ENCODE measurements at regions not wholly inside any gene's neighbourhood (a gene's known extent, or its start where the extent isn't known, plus 50 kb on each side); places are given as distances from the start of the nearest gene placed in this dataset.
A peak's percentile ranks its signal among the peaks of the same experiment; 100 is the strongest.

DNA sequence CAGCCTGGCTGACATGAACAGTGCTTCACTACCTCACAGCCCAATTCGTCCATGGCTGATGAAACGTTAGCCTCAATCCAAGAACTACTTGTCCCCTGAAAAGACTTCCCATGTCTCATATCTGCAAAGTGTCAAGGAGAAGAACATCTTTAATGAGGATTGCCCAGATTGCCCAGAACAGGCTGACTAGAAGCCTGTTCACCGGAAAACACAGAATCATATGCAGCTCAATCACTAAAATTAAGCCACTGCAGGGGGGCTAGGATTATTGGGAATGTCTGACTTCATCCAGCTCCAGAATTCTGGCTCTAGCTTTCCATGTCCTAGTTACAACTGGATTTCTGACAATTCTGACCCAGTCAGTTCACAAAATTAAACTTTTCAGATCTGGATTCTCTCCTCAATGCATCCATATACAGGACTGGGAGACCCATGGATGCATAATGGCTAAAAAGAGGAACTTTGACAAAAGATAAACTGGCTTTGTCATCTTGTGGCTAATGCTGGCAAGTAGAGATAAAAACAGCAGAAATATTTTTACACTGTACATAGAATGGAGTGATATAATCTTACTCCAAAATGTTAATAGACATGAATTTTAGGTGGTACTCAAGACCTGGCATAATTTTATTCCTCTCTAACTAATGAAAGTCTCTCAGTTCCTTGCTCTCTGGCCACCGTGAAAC is 467.0 kb upstream of the POT1 start (continued):
- TF ChIP-seq, protein P1, sequence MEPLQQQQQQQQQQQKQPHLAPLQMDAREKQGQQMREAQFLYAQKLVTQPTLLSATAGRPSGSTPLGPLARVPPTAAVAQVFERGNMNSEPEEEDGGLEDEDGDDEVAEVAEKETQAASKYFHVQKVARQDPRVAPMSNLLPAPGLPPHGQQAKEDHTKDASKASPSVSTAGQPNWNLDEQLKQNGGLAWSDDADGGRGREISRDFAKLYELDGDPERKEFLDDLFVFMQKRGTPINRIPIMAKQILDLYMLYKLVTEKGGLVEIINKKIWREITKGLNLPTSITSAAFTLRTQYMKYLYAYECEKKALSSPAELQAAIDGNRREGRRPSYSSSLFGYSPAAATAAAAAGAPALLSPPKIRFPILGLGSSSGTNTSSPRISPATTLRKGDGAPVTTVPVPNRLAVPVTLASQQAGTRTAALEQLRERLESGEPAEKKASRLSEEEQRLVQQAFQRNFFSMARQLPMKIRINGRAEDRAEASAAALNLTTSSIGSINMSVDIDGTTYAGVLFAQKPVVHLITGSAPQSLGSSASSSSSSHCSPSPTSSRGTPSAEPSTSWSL (CRISPR knock-in tag; IDR thresholded peaks at IDR 0.05; ENCODE audit: borderline replicate concordance) = no peak
- TF ChIP-seq HMGN3 (IDR thresholded peaks at IDR 0.05; ENCODE audit: borderline replicate concordance, extremely low read depth, insufficient read length, low read depth, low read length) (no peak), NR2F6 (CRISPR knock-in tag; IDR thresholded peaks at IDR 0.05) (no peak), MCM5 (IDR thresholded peaks at IDR 0.05; ENCODE audit: low read depth) (no peak), ARHGAP35 (IDR thresholded peaks at IDR 0.05; ENCODE audit: partially characterized antibody) (no peak), MTA1 (IDR thresholded peaks at IDR 0.05; ENCODE audit: borderline replicate concordance) (no peak), EP300 (IDR thresholded peaks at IDR 0.05; ENCODE audit: low read length) (peak; percentile 76), COPS2 (conservative IDR thresholded peaks at IDR 0.05) (no peak), ZKSCAN1 (IDR thresholded peaks at IDR 0.05; ENCODE audit: low read depth, low read length) (no peak), ASH1L (IDR thresholded peaks at IDR 0.05; ENCODE audit: borderline replicate concordance, low read depth, partially characterized antibody) (no peak), TAL1 (IDR thresholded peaks at IDR 0.05) (peak; percentile 69), HNRNPK (IDR thresholded peaks at IDR 0.05; ENCODE audit: low read depth, low read length, poor library complexity, severe bottlenecking) (no peak), BCL6 (CRISPR knock-in tag; IDR thresholded peaks at IDR 0.05) (no peak), SNIP1 (IDR thresholded peaks at IDR 0.05; ENCODE audit: low read depth) (no peak), TARDBP (IDR thresholded peaks at IDR 0.05) (no peak), NR2C1 (IDR thresholded peaks at IDR 0.05) (no peak), NR2C1 (tag; IDR thresholded peaks at IDR 0.05) (no peak), ETS2 (tag; IDR thresholded peaks at IDR 0.05; ENCODE audit: borderline replicate concordance, poor library complexity, severe bottlenecking) (no peak), TEAD1 (CRISPR knock-in tag; IDR thresholded peaks at IDR 0.05) (peak in 1 of 2 experiments; percentile 66; a peak in 1 of 4 replicates)
- TF ChIP-seq, protein P2, sequence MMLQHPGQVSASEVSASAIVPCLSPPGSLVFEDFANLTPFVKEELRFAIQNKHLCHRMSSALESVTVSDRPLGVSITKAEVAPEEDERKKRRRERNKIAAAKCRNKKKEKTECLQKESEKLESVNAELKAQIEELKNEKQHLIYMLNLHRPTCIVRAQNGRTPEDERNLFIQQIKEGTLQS (IDR thresholded peaks at IDR 0.05) = no peak
- TF ChIP-seq, protein P2 (CRISPR knock-in tag; conservative IDR thresholded peaks at IDR 0.05) = no peak
- TF ChIP-seq, protein P3, sequence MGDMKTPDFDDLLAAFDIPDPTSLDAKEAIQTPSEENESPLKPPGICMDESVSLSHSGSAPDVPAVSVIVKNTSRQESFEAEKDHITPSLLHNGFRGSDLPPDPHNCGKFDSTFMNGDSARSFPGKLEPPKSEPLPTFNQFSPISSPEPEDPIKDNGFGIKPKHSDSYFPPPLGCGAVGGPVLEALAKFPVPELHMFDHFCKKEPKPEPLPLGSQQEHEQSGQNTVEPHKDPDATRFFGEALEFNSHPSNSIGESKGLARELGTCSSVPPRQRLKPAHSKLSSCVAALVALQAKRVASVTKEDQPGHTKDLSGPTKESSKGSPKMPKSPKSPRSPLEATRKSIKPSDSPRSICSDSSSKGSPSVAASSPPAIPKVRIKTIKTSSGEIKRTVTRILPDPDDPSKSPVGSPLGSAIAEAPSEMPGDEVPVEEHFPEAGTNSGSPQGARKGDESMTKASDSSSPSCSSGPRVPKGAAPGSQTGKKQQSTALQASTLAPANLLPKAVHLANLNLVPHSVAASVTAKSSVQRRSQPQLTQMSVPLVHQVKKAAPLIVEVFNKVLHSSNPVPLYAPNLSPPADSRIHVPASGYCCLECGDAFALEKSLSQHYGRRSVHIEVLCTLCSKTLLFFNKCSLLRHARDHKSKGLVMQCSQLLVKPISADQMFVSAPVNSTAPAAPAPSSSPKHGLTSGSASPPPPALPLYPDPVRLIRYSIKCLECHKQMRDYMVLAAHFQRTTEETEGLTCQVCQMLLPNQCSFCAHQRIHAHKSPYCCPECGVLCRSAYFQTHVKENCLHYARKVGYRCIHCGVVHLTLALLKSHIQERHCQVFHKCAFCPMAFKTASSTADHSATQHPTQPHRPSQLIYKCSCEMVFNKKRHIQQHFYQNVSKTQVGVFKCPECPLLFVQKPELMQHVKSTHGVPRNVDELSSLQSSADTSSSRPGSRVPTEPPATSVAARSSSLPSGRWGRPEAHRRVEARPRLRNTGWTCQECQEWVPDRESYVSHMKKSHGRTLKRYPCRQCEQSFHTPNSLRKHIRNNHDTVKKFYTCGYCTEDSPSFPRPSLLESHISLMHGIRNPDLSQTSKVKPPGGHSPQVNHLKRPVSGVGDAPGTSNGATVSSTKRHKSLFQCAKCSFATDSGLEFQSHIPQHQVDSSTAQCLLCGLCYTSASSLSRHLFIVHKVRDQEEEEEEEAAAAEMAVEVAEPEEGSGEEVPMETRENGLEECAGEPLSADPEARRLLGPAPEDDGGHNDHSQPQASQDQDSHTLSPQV (IDR thresholded peaks at IDR 0.05) = no peak
- TF ChIP-seq, protein P4, sequence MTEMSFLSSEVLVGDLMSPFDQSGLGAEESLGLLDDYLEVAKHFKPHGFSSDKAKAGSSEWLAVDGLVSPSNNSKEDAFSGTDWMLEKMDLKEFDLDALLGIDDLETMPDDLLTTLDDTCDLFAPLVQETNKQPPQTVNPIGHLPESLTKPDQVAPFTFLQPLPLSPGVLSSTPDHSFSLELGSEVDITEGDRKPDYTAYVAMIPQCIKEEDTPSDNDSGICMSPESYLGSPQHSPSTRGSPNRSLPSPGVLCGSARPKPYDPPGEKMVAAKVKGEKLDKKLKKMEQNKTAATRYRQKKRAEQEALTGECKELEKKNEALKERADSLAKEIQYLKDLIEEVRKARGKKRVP (CRISPR knock-in tag; IDR thresholded peaks at IDR 0.05) = peak; percentile 48; the same call in 1 of the 2 replicates
